ENCODE measurements at regions not wholly inside any gene's neighbourhood (a gene's known extent, or its start where the extent isn't known, plus 50 kb on each side); places are given as distances from the start of the nearest gene placed in this dataset.
"Not testable (repeated sequence)": the region's sequence is repeated elsewhere in the genome, so short reads cannot be mapped to it uniquely, and the experiment has no call there.

GRCh38 chr5:3092211-3092610 lies 340.7 kb upstream of the IRX2 start:
- 72 to 82% methylated on average over 6 to 7 of the region's 7 CpGs for WGBS, 2 donors
- Histone ChIP-seq H3K4me1 (no peaks in the 10 kb centered on the region), H3K36me3 (no peaks in the 10 kb centered on the region), H3K4me3 (no peak overlapping the region), H3K27ac (no peak overlapping the region), H3K9me3 (peaks cover 0 to 11% (median 0%) of the 10 kb centered on the region in 4 donors), H3K27me3 (no peaks in the 10 kb centered on the region)
- DNase-seq (ENCODE audit: low spot score in 2 of 2), result no peak
- TF ChIP-seq CTCF (IDR thresholded peaks at IDR 0.05), result no peak
- TF ChIP-seq POLR2A (IDR thresholded peaks at IDR 0.05), result no peak
- no peak for TF ChIP-seq EP300 (IDR thresholded peaks at IDR 0.05)

GRCh38 chr5:3091040-3091774 lies 339.7 kb upstream of the IRX2 start:
- Histone ChIP-seq H3K4me3 (no peak overlapping the region), H3K9me3 (peaks cover 0 to 11% (median 0%) of the 10 kb centered on the region in 4 donors), H3K36me3 (no peaks in the 10 kb centered on the region), H3K27ac (no peak overlapping the region), H3K4me1 (no peaks in the 10 kb centered on the region), H3K27me3 (no peaks in the 10 kb centered on the region)
- no peak for DNase-seq (ENCODE audit: low spot score in 2 of 2)
- WGBS, 2 donors, result 41 to 46% methylated on average over 11 of the region's 11 CpGs
- TF ChIP-seq CTCF (IDR thresholded peaks at IDR 0.05), result no peak
- no peak for TF ChIP-seq POLR2A (IDR thresholded peaks at IDR 0.05)
- TF ChIP-seq EP300 (IDR thresholded peaks at IDR 0.05), result no peak

GRCh38 chr5:3090305-3090704 lies 338.8 kb upstream of the IRX2 start:
- H3K27ac ChIP-seq; H3K27me3 ChIP-seq; DNase-seq (ENCODE audit: low spot score in 2 of 2); H3K9me3 ChIP-seq; H3K4me1 ChIP-seq; H3K36me3 ChIP-seq; H3K4me3 ChIP-seq: not testable (repeated sequence)
- WGBS, 2 donors, result 86 to 92% methylated on average over 6 of the region's 6 CpGs

- H3K9me3 ChIP-seq, result peaks cover 0 to 12% (median 0%) of the 10 kb centered on the region in 4 donors
- WGBS, 2 donors, result 83 to 84% methylated on average over 9 of the region's 9 CpGs
- H3K27me3 ChIP-seq, result no peaks in the 10 kb centered on the region
- H3K4me1 ChIP-seq, result no peaks in the 10 kb centered on the region
- H3K36me3 ChIP-seq, result no peaks in the 10 kb centered on the region
- no peak overlapping the region for H3K4me3 ChIP-seq
- no peak overlapping the region for H3K27ac ChIP-seq
- no peak for TF ChIP-seq EP300 (IDR thresholded peaks at IDR 0.05)
- TF ChIP-seq CTCF (IDR thresholded peaks at IDR 0.05), result no peak
- no peak for TF ChIP-seq POLR2A (IDR thresholded peaks at IDR 0.05)
- no peak for DNase-seq (ENCODE audit: low spot score in 2 of 2)
Measured at GRCh38 chr5:3080366-3080765, 328.9 kb upstream of the IRX2 start.

- Histone ChIP-seq H3K4me1 (no peaks in the 10 kb centered on the region), H3K27me3 (no peaks in the 10 kb centered on the region), H3K36me3 (no peaks in the 10 kb centered on the region), H3K4me3 (no peak overlapping the region), H3K27ac (no peak overlapping the region), H3K9me3 (peaks cover 0 to 26% (median 0%) of the 10 kb centered on the region in 4 donors)
- no peak for DNase-seq (ENCODE audit: low spot score in 2 of 2)
- TF ChIP-seq CTCF (IDR thresholded peaks at IDR 0.05), result no peak
- no peak for TF ChIP-seq EP300 (IDR thresholded peaks at IDR 0.05)
- TF ChIP-seq POLR2A (IDR thresholded peaks at IDR 0.05), result no peak
- 63 to 65% methylated on average over 10 of the region's 10 CpGs for WGBS, 2 donors
Measured at GRCh38 chr5:3077684-3078083, 326.2 kb upstream of the IRX2 start.

Measured in tibial nerve (tissue), 4 donors.